Common myeloid progenitor, CD34-positive (primary cell): ENCODE measurements at regions not wholly inside any gene's neighbourhood (a gene's known extent, or its start where the extent isn't known, plus 50 kb on each side); places are given as distances from the start of the nearest gene placed in this dataset.

Experiments used
- CTCF ChIA-PET: fragments of 350-600 bp; sonication (Branson Sonifier 250); formaldehyde crosslinking; loops from one replicate; lab custom pipeline; 2021; ENCODE audit warnings: antibody characterized with exemption; lab: Charles Lee
- POLR2A ChIA-PET: fragments of 350-600 bp; sonication (Branson Sonifier 250); formaldehyde crosslinking; loops from one replicate; lab custom pipeline; 2021; ENCODE audit warnings: antibody characterized with exemption; lab: Charles Lee
- DNase-seq, 3 donors: peaks; one replicate each; pipeline versions ENCODE4 v3.0.0 to v3.0.0-alpha.2; 2013
- H3K27ac ChIP-seq, 2 experiments: 1 replicate in 1 of 2; 2 replicates in 1 of 2; pipeline ENCODE4 v1.7.0; 2013; ENCODE audit warnings: inconsistent platforms in 2 of 2, low read length in 2 of 2, mild to moderate bottlenecking in 2 of 2, low read depth in 1 of 2, moderate library complexity in 1 of 2; ENCODE audit not compliant: severe bottlenecking in 2 of 2, insufficient read depth in 1 of 2, poor library complexity in 1 of 2
- H3K27me3 ChIP-seq, 5 experiments: replicated peaks in 2 of 5; 1 replicate in 3 of 5; 2 replicates in 2 of 5; pipeline versions ENCODE4 v1.6.1 to v1.7.0; 2013; ENCODE audit warnings: low read length in 4 of 5, mild to moderate bottlenecking in 2 of 5, moderate library complexity in 2 of 5, inconsistent platforms in 1 of 5; ENCODE audit not compliant: insufficient read depth in 5 of 5, control insufficient read depth in 4 of 5
- H3K36me3 ChIP-seq, 4 experiments: 1 replicate in 2 of 4; 2 replicates in 2 of 4; pipeline versions ENCODE4 v1.6.1 to v1.7.0; 2013; ENCODE audit warnings: low read length in 3 of 4, control low read depth in 1 of 4, mild to moderate bottlenecking in 1 of 4; ENCODE audit not compliant: control insufficient read depth in 4 of 4, insufficient read depth in 4 of 4
- H3K4me1 ChIP-seq, 4 experiments: 1 replicate in 3 of 4; 2 replicates in 1 of 4; pipeline versions ENCODE4 v1.6.1 to v1.7.1; 2013; ENCODE audit warnings: low read length in 3 of 4, mild to moderate bottlenecking in 3 of 4, control low read depth in 1 of 4, inconsistent platforms in 1 of 4, moderate library complexity in 1 of 4; ENCODE audit not compliant: control insufficient read depth in 4 of 4, insufficient read depth in 4 of 4; ENCODE audit errors: control extremely low read depth in 1 of 4
- H3K4me3 ChIP-seq, 7 experiments: 1 replicate in 4 of 7; 2 replicates in 3 of 7; pipeline versions ENCODE4 v1.5.1 to v1.7.0; 2013; ENCODE audit warnings: mild to moderate bottlenecking in 7 of 7, low read length in 6 of 7, moderate library complexity in 6 of 7, inconsistent platforms in 2 of 7, low read depth in 2 of 7, control low read depth in 1 of 7; ENCODE audit not compliant: insufficient read depth in 4 of 7, control insufficient read depth in 1 of 7; ENCODE audit errors: extremely low read depth in 1 of 7
- H3K9me3 ChIP-seq, 5 experiments: 1 replicate in 4 of 5; 2 replicates in 1 of 5; pipeline versions ENCODE4 v1.6.1 to v1.7.1; 2013; ENCODE audit warnings: low read length in 4 of 5, mild to moderate bottlenecking in 2 of 5, inconsistent platforms in 1 of 5, low read depth in 1 of 5, moderate library complexity in 1 of 5; ENCODE audit not compliant: control insufficient read depth in 4 of 5, insufficient read depth in 2 of 5; ENCODE audit errors: control extremely low read depth in 1 of 5
- WGBS: methylation state at CpG from one replicate; pipeline ENCODE4 v1.1.5; 2013; ENCODE audit not compliant: insufficient coverage; 5-methylcytosine and 5-hydroxymethylcytosine counted together

DNA sequence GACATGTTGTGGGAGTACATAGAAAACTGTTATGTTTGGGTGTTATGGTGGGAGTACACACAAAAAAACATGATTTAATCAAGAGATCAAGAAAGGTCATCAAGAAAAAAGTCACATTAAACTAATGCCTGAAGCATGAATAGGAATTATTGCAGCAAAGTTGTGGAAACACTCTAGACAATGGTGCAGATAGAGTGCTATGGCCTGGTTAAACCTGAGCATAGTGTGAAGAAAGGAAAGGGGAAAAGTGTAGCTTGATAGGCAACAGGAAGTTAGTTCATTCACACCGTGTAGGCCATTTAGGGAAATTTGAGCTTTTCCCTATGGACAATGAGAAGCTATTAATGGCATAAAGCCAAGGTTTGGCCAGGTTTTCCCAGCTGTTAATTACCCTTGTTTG, 162.1 kb upstream of the EMCN start:
- Histone ChIP-seq H3K4me3 (no peak overlapping the region), H3K9me3 (no peaks in the 10 kb centered on the region), H3K27ac (no peak overlapping the region), H3K36me3 (no peaks in the 10 kb centered on the region), H3K4me1 (peaks cover 0 to 2% (median 0%) of the 10 kb centered on the region in 4 experiments), H3K27me3 (no peaks in the 10 kb centered on the region)
- DNase-seq: no peak
- ChIA-PET POLR2A (no interaction called here), CTCF (no interaction called here)
- WGBS: 75% methylated on average over 1 of the region's 1 CpG

DNA sequence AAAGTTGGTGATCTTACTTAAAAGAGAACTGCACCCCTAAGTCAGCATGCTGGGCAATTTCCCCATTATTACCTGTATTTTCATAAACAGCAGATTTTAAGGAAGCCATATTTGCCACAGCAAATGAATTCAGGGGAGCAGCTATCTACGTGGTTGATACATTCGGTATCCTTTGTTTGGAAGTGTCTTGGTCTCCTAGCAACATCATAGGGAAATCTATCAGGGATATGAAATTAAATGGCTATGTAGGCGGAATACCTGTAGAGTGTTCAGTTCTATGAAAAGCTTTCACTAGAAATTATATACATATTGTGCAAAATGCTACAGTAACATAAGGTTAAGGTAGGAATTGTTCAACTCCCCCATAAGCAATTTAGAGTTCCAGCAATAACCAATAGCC, 157.2 kb upstream of the EMCN start:
- H3K9me3 ChIP-seq: no peaks in the 10 kb centered on the region
- no peaks in the 10 kb centered on the region for H3K4me1 ChIP-seq
- no peaks in the 10 kb centered on the region for H3K36me3 ChIP-seq
- DNase-seq: no peak
- POLR2A ChIA-PET: no interaction called here
- CTCF ChIA-PET: no interaction called here
- H3K4me3 ChIP-seq: no peak overlapping the region
- H3K27ac ChIP-seq: no peak overlapping the region
- WGBS: 100% methylated on average over 2 of the region's 3 CpGs
- H3K27me3 ChIP-seq: no peaks in the 10 kb centered on the region

DNA sequence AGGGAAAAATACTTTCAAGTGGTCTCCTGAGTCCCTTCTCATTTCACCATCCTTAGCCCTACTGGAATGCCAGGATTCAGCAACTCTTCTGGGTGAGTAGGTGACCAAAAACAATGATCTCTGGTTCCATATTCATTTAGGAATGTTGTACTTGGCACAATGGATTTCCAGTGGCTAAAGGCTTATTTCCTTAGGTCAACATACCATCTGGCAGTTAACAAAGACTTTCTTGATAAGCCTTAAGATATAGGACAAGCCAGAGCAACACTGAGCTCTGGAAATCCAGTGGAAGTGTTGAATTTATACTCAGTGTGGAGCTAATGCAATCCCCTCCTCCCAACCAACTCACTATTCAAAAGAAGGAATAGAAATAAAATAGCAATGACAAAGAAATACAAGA, 139.4 kb upstream of the EMCN start:
- H3K27me3 ChIP-seq: no peaks in the 10 kb centered on the region
- H3K4me1 ChIP-seq: no peaks in the 10 kb centered on the region
- CTCF ChIA-PET: no interaction called here
- no peak overlapping the region for H3K27ac ChIP-seq
- H3K9me3 ChIP-seq: no peaks in the 10 kb centered on the region
- POLR2A ChIA-PET: no interaction called here
- no peak overlapping the region for H3K4me3 ChIP-seq
- DNase-seq: no peak
- no peaks in the 10 kb centered on the region for H3K36me3 ChIP-seq

DNA sequence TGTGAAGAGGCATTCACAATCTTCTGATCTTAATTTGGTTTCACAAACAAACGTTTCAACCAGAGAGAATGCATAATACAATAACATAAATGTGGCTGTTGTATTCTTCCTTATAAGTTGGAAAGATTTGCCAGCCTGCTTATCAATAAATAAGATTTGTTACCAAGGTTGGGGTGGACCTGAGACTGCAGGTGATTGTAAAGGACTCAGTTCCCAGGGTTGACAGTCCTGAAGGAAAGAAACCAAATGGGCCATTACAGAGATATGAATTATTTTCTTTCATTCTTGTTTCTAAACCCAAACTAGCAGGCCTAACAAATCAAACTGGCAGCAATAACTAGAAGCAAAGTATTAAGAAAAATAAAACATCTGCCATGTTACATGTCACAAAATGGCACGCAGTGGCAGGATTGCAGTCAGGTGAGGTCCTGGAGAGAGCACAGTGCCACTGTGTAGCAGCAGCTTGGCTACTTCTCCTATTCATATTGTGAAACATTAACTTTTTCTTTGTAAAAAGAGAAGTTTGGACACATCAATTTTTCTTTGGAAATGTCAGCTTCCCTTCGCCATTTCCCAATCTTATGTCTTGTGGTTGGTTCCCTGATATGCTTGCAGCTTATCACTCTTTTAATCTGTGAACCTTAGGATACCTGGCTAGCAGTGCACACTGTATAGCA, 133.8 kb upstream of the EMCN start:
- WGBS: 22% methylated on average over 1 of the region's 3 CpGs

DNA sequence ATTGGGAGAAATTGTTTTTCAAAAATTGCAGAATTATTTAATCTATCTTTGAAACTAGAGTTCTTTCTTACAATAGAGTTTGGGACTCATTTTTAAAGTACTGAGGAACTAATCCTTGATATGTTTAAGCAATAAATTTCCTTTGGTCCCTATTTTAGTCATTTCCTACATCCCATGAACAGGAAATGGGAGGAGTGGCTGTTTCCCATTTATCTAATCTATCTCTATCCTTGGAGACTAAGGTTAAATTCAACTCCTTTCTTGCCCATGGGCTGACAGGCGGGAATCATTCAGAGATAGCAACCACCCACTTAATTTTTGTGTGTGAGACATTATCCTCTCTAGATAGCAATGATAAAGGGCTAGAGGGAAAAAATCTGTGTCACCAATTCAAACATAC, 131.6 kb upstream of the EMCN start:
- Histone ChIP-seq H3K9me3 (no peaks in the 10 kb centered on the region), H3K36me3 (no peaks in the 10 kb centered on the region), H3K4me1 (no peaks in the 10 kb centered on the region), H3K27me3 (no peaks in the 10 kb centered on the region), H3K4me3 (no peak overlapping the region), H3K27ac (no peak overlapping the region)
- DNase-seq: no peak
- ChIA-PET CTCF (no interaction called here), POLR2A (no interaction called here)
- WGBS: no CpG with 5 or more reads among the region's 1 CpG

More for the DNA sequence above, 133.8 kb upstream of the EMCN start:
- ChIA-PET POLR2A (no interaction called here), CTCF (interaction anchor here (0.6 kb wide), 1 partner anchor 311 kb away, joined by 3 read pairs; no protein-coding TSS in a partner anchor)
- Histone ChIP-seq H3K36me3 (no peaks in the 10 kb centered on the region), H3K4me1 (no peaks in the 10 kb centered on the region), H3K27me3 (no peaks in the 10 kb centered on the region), H3K27ac (no peak overlapping the region), H3K9me3 (no peaks in the 10 kb centered on the region), H3K4me3 (no peak overlapping the region)
- peak in 2 of 3 donors; percentile 10 to 12 for DNase-seq

DNA sequence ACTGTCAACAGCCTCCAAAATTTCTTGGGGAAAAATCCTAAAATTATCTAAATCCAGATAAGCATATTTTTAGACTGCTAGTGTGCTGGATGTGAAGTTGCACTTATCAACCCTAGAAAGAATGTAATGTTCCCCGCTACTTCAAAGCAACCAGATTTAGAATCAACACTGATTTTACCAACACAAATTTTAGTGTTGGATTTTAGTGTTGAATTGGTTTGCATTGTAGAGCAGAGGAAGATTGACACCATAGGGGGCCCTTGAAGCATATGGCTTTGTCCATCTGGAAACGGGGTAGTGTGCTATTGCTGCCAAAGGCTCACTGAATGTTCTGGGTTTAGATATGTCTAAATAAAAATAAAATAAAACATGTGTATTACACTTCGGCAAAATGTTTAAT, 126.3 kb upstream of the EMCN start:
- CTCF ChIA-PET: no interaction called here
- H3K27ac ChIP-seq: no peak overlapping the region
- H3K36me3 ChIP-seq: no peaks in the 10 kb centered on the region
- H3K4me3 ChIP-seq: no peak overlapping the region
- no CpG with 5 or more reads among the region's 3 CpGs for WGBS
- no peak for DNase-seq
- no peaks in the 10 kb centered on the region for H3K27me3 ChIP-seq
- POLR2A ChIA-PET: no interaction called here
- no peaks in the 10 kb centered on the region for H3K9me3 ChIP-seq
- H3K4me1 ChIP-seq: no peaks in the 10 kb centered on the region

DNA sequence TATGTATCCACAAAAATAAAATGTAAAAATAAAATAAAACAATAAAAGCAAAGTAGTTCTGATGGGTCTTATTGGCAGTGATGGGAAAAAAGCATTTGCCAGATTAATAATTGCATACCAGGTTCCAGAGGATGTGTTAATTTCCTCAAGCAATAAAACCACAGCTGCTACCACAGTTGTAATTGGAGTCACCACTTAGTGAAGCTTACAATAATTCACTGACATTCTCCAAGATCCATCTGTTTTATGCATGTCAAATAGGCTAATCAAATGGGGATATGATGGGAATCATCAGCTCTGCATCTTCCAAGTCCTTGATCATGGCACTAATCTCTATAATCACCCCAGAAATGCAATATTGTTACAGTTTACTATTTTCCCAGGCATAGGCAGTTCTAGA, 123.5 kb upstream of the EMCN start:
- H3K27ac ChIP-seq: no peak overlapping the region
- H3K27me3 ChIP-seq: no peaks in the 10 kb centered on the region
- no peaks in the 10 kb centered on the region for H3K36me3 ChIP-seq
- ChIA-PET CTCF (no interaction called here), POLR2A (no interaction called here)
- no peaks in the 10 kb centered on the region for H3K4me1 ChIP-seq
- no peak overlapping the region for H3K4me3 ChIP-seq
- DNase-seq: no peak
- H3K9me3 ChIP-seq: no peaks in the 10 kb centered on the region
